Myocyte (in vitro differentiated cells): ENCODE measurements at regions not wholly inside any gene's neighbourhood (a gene's known extent, or its start where the extent isn't known, plus 50 kb on each side); places are given as distances from the start of the nearest gene placed in this dataset.

ENCODE experiments used
- DNase-seq: peaks from one replicate; pipeline ENCODE4 v3.0.0-alpha.2; 2012; ENCODE audit warnings: low read depth

- DNase-seq, result no peak
Measured at GRCh38 chr15:62437753-62438152, 272.7 kb upstream of the C2CD4B start.

- no peak for DNase-seq
Measured at GRCh38 chr15:62439543-62440016, 274.5 kb upstream of the C2CD4B start.

- DNase-seq, result no peak
Measured at GRCh38 chr15:62440362-62441105, 275.4 kb upstream of the C2CD4B start.

- peak; percentile 85 for DNase-seq
Measured at GRCh38 chr15:62444104-62445022, 279.3 kb upstream of the C2CD4B start.

- DNase-seq, result no peak
Measured at GRCh38 chr15:62445244-62445643, 280.2 kb upstream of the C2CD4B start.

GRCh38 chr15:62446984-62447383 lies 281.9 kb upstream of the C2CD4B start:
- no peak for DNase-seq

- no peak for DNase-seq
Measured at GRCh38 chr15:62447742-62448141, 282.7 kb upstream of the C2CD4B start.

- no peak for DNase-seq
Measured at GRCh38 chr15:62449638-62450037, 284.6 kb upstream of the C2CD4B start.

- DNase-seq, result no peak
Measured at GRCh38 chr15:62450061-62450460, 285.0 kb upstream of the C2CD4B start.

- no peak for DNase-seq
Measured at GRCh38 chr15:62452026-62452425, 286.9 kb upstream of the C2CD4B start.

GRCh38 chr15:62452667-62453066 lies 287.6 kb upstream of the C2CD4B start:
- no peak for DNase-seq

- DNase-seq, result peak; percentile 94
Measured at GRCh38 chr15:62453375-62453774, 288.3 kb upstream of the C2CD4B start.

- peak; percentile 56 for DNase-seq
Measured at GRCh38 chr15:62453981-62454380, 288.9 kb upstream of the C2CD4B start.

- DNase-seq, result no peak
Measured at GRCh38 chr15:62454567-62455172, 289.6 kb upstream of the C2CD4B start.

- DNase-seq, result no peak
Measured at GRCh38 chr15:62455441-62455921, 290.4 kb upstream of the C2CD4B start.

- peak; percentile 63 for DNase-seq
Measured at GRCh38 chr15:62456011-62456920, 291.2 kb upstream of the C2CD4B start.

- no peak for DNase-seq
Measured at GRCh38 chr15:62457100-62457499, 292.0 kb upstream of the C2CD4B start.

- no peak for DNase-seq
Measured at GRCh38 chr15:62459875-62460274, 294.8 kb upstream of the C2CD4B start.

GRCh38 chr15:62462268-62462667 lies 297.2 kb upstream of the C2CD4B start:
- DNase-seq, result peak; percentile 46

GRCh38 chr15:62462721-62463120 lies 297.6 kb upstream of the C2CD4B start:
- DNase-seq, result peak; percentile 50

- no peak for DNase-seq
Measured at GRCh38 chr15:62464705-62465104, 299.6 kb upstream of the C2CD4B start.
